Stomach (tissue), 8 donors: ENCODE measurements at regions not wholly inside any gene's neighbourhood (a gene's known extent, or its start where the extent isn't known, plus 50 kb on each side); places are given as distances from the start of the nearest gene placed in this dataset.

Experiments
- DNase-seq, 2 donors: peaks; one replicate each; pipeline versions ENCODE4 v3.0.0 to v3.0.0-alpha.2; 2013 to 2019
- H3K27ac ChIP-seq, 5 donors: fragments of 200-600 bp in 4 of 5; sonication (generic) in 4 of 5; one replicate each; pipeline ENCODE4 v1.5.1; 2013 to 2019; ENCODE audit warnings: mild to moderate bottlenecking in 1 of 5, moderate library complexity in 1 of 5
- H3K27me3 ChIP-seq, 3 donors: fragments of 200-600 bp; sonication (generic); one replicate each; pipeline ENCODE4 v1.5.1; 2017 to 2019; ENCODE audit warnings: mixed run types in 1 of 3
- H3K36me3 ChIP-seq, 4 donors: fragments of 200-600 bp; sonication (generic); 1 replicate in 3 of 4; 2 replicates in 1 of 4; pipeline ENCODE4 v1.5.1; 2016 to 2019
- H3K4me1 ChIP-seq, 4 donors: fragments of 200-600 bp; sonication (generic); one replicate each; pipeline ENCODE4 v1.5.1; 2016 to 2019
- H3K4me3 ChIP-seq, 4 donors: fragments of 200-600 bp; sonication (generic) in 3 of 4; one replicate each; pipeline ENCODE4 v1.5.1; 2016 to 2019; ENCODE audit warnings: mild to moderate bottlenecking in 1 of 4
- H3K9me3 ChIP-seq, 4 donors: fragments of 200-600 bp; sonication (generic); one replicate each; pipeline ENCODE4 v1.5.1; 2016 to 2019
- CTCF ChIP-seq, 7 experiments: fragments of 450-650 bp in 4 of 7; fragments of 200-600 bp in 3 of 7; sonication (generic) in 3 of 7; IDR thresholded peaks; one replicate each; pipeline ENCODE4 v1.5.1; 2016 to 2019; ENCODE audit warnings: antibody characterized with exemption in 7 of 7, control low read depth in 2 of 7, mild to moderate bottlenecking in 1 of 7
- EP300 ChIP-seq: sonication (generic); formaldehyde crosslinking; IDR thresholded peaks from one replicate; pipeline ENCODE4 v1.6.1; 2017; ENCODE audit warnings: antibody characterized with exemption
- POLR2A ChIP-seq, 4 donors: fragments of 450-650 bp; IDR thresholded peaks; one replicate each; pipeline ENCODE4 v1.6.1; 2016; ENCODE audit warnings: antibody characterized with exemption in 4 of 4, control low read depth in 2 of 4, mild to moderate bottlenecking in 1 of 4, moderate library complexity in 1 of 4
- POLR2AphosphoS5 ChIP-seq, 3 donors: sonication (generic); formaldehyde crosslinking; IDR thresholded peaks; one replicate each; pipeline ENCODE4 v1.6.1; 2016; ENCODE audit warnings: antibody characterized with exemption in 3 of 3
- WGBS, 5 donors: extraction: QIAGEN DNeasy Blood & Tissue Kit in 3 of 5; methylation state at CpG; one replicate each; pipeline versions ENCODE4 v1.1.5 to v1.1.7; 2013 to 2018; 5-methylcytosine and 5-hydroxymethylcytosine counted together
- intact Hi-C: fragments of 100-400 bp; cut with DNase I; formaldehyde crosslinking; loops from one replicate; pipeline ENCODE4 v1.15.1; 2023; ENCODE audit warnings: low total_unique reads
- donor health status: healthy with polysubstance abuse.
- donor health status: Bipolar disorder and iron deficiency.
- donor health status: healthy.

- intact Hi-C loops = no loop called here
- WGBS, 5 donors = 88 to 97% (median 96%) methylated on average over 1 of the region's 1 CpG
- no peaks in the 10 kb centered on the region for H3K27me3 ChIP-seq
- no peaks in the 10 kb centered on the region for H3K4me1 ChIP-seq
- TF ChIP-seq POLR2A (IDR thresholded peaks at IDR 0.05) (no peak), EP300 (no peak), POLR2AphosphoS5 (IDR thresholded peaks at IDR 0.05) (no peak), CTCF (IDR thresholded peaks at IDR 0.05) (no peak)
- H3K36me3 ChIP-seq = no peaks in the 10 kb centered on the region
- no peaks in the 10 kb centered on the region for H3K9me3 ChIP-seq
- no peak overlapping the region for H3K4me3 ChIP-seq
- H3K27ac ChIP-seq = no peak overlapping the region
- no peak for DNase-seq
Observed at GRCh38 chr5:86756839-86757238, 139.1 kb downstream of the COX7C start.

GRCh38 chr5:86757824-86758223 is 140.1 kb downstream of the COX7C start:
- Histone ChIP-seq H3K4me3 (no peak overlapping the region), H3K9me3 (no peaks in the 10 kb centered on the region), H3K4me1 (no peaks in the 10 kb centered on the region), H3K36me3 (no peaks in the 10 kb centered on the region), H3K27ac (no peak overlapping the region), H3K27me3 (no peaks in the 10 kb centered on the region)
- no peak for TF ChIP-seq POLR2AphosphoS5 (IDR thresholded peaks at IDR 0.05)
- TF ChIP-seq EP300 = no peak
- no peak for TF ChIP-seq POLR2A (IDR thresholded peaks at IDR 0.05)
- no peak for TF ChIP-seq CTCF (IDR thresholded peaks at IDR 0.05)
- intact Hi-C loops = no loop called here
- DNase-seq = no peak
- 48 to 66% (median 64%) methylated on average over 5 of the region's 5 CpGs for WGBS, 5 donors

GRCh38 chr5:86760661-86761060 is 142.9 kb downstream of the COX7C start:
- WGBS, 5 donors = 35 to 50% (median 43%) methylated on average over 2 of the region's 2 CpGs
- Histone ChIP-seq H3K9me3 (no peaks in the 10 kb centered on the region), H3K36me3 (no peaks in the 10 kb centered on the region), H3K27me3 (no peaks in the 10 kb centered on the region), H3K4me1 (no peaks in the 10 kb centered on the region), H3K4me3 (no peak overlapping the region), H3K27ac (no peak overlapping the region)
- DNase-seq = no peak
- TF ChIP-seq EP300 (no peak), POLR2A (IDR thresholded peaks at IDR 0.05) (no peak), POLR2AphosphoS5 (IDR thresholded peaks at IDR 0.05) (no peak), CTCF (IDR thresholded peaks at IDR 0.05) (no peak)
- intact Hi-C loops = loop anchor here (5.0 kb wide), 1 partner anchor 53 kb away; no protein-coding TSS in a partner anchor

- intact Hi-C loops = loop anchor here (5.0 kb wide), 1 partner anchor 57 kb away; no protein-coding TSS in a partner anchor
- TF ChIP-seq POLR2AphosphoS5 (IDR thresholded peaks at IDR 0.05) = no peak
- no peak for TF ChIP-seq EP300
- TF ChIP-seq CTCF (IDR thresholded peaks at IDR 0.05) = no peak
- no peak for TF ChIP-seq POLR2A (IDR thresholded peaks at IDR 0.05)
- WGBS, 5 donors = 65 to 93% (median 84%) methylated on average over 1 of the region's 1 CpG
- peaks cover 0 to 5% (median 4%) of the 10 kb centered on the region in 4 donors for H3K9me3 ChIP-seq
- no peaks in the 10 kb centered on the region for H3K4me1 ChIP-seq
- H3K27me3 ChIP-seq = no peaks in the 10 kb centered on the region
- H3K36me3 ChIP-seq = no peaks in the 10 kb centered on the region
- no peak overlapping the region for H3K27ac ChIP-seq
- H3K4me3 ChIP-seq = no peak overlapping the region
- DNase-seq = no peak
Observed at GRCh38 chr5:86763929-86764328, 146.2 kb downstream of the COX7C start.
